SK-N-SH treated with all-trans-retinoic acid at 6 μM for 48 hours (cell line): ENCODE measurements at regions not wholly inside any gene's neighbourhood (a gene's known extent, or its start where the extent isn't known, plus 50 kb on each side); places are given as distances from the start of the nearest gene placed in this dataset.

Experiments used
- ATAC-seq: fragments of 200-7000 bp; cut with Tn5 transposase; 3 replicates; pipeline ENCODE4 v1.9.1; 2020; ENCODE audit warnings: mild to moderate bottlenecking, moderate library complexity
- ARNTL ChIP-seq: fragments of 450-650 bp; formaldehyde crosslinking; IDR thresholded peaks from 2 replicates; pipeline ENCODE4 v1.5.0; 2020; ENCODE audit warnings: low read depth, mild to moderate bottlenecking, moderate library complexity, borderline replicate concordance
- BACH2 ChIP-seq: fragments of 250-450 bp; sonication (Bioruptor Pico); IDR thresholded peaks from 2 replicates; pipeline ENCODE4 v1.9.0; 2021; ENCODE audit warnings: mild to moderate bottlenecking, borderline replicate concordance
- CREB5 ChIP-seq: fragments of 250-450 bp; sonication (Bioruptor Pico); IDR thresholded peaks from 2 replicates; pipeline ENCODE4 v1.5.1; 2020; ENCODE audit warnings: low read depth, mild to moderate bottlenecking, moderate library complexity
- CSDC2 ChIP-seq: fragments of 250-450 bp; sonication (Bioruptor Pico); IDR thresholded peaks from 2 replicates; pipeline ENCODE4 v1.5.0; 2020; ENCODE audit warnings: mild to moderate bottlenecking, moderate library complexity
- CSRNP3 ChIP-seq: fragments of 250-450 bp; sonication (Bioruptor Pico); IDR thresholded peaks from 2 replicates; pipeline ENCODE4 v1.5.1; 2021; ENCODE audit warnings: mild to moderate bottlenecking, moderate library complexity
- ESRRG ChIP-seq: fragments of 250-450 bp; sonication (Bioruptor Pico); IDR thresholded peaks from 2 replicates; pipeline ENCODE4 v1.6.1; 2021; ENCODE audit warnings: mild to moderate bottlenecking
- GLIS3 ChIP-seq: fragments of 250-450 bp; sonication (Bioruptor Pico); IDR thresholded peaks from 2 replicates; pipeline ENCODE4 v1.5.0; 2020; ENCODE audit warnings: mild to moderate bottlenecking, moderate library complexity
- ISL1 ChIP-seq: fragments of 250-450 bp; sonication (Bioruptor Pico); IDR thresholded peaks from 2 replicates; pipeline ENCODE4 v2.1.2; 2022; ENCODE audit warnings: mild to moderate bottlenecking, moderate library complexity
- OSR1 ChIP-seq: fragments of 250-450 bp; sonication (Bioruptor Pico); IDR thresholded peaks from 2 replicates; pipeline ENCODE4 v1.8.0; 2022; ENCODE audit warnings: moderate library complexity, mild to moderate bottlenecking, inconsistent platforms
- PPARA ChIP-seq: fragments of 250-450 bp; sonication (Bioruptor Pico); IDR thresholded peaks from 2 replicates; pipeline ENCODE4 v1.5.0; 2020; ENCODE audit warnings: mild to moderate bottlenecking, borderline replicate concordance
- RARB ChIP-seq: fragments of 250-450 bp; sonication (Bioruptor Pico); IDR thresholded peaks from 2 replicates; pipeline ENCODE4 v1.8.0; 2021; ENCODE audit warnings: mild to moderate bottlenecking, moderate library complexity
- SNAI2 ChIP-seq: fragments of 250-450 bp; sonication (Bioruptor Pico); IDR thresholded peaks from 2 replicates; pipeline ENCODE4 v1.5.0; 2020; ENCODE audit warnings: mild to moderate bottlenecking, moderate library complexity
- TCF4 ChIP-seq: fragments of 250-450 bp; sonication (Bioruptor Pico); IDR thresholded peaks from 2 replicates; pipeline ENCODE4 v1.8.0; 2021; ENCODE audit warnings: mild to moderate bottlenecking, moderate library complexity, borderline replicate concordance
- TOX ChIP-seq: fragments of 250-450 bp; sonication (Bioruptor Pico); IDR thresholded peaks from 2 replicates; pipeline ENCODE4 v1.8.0; 2021; ENCODE audit warnings: mild to moderate bottlenecking, moderate library complexity, borderline replicate concordance
- ZC3H10 ChIP-seq: fragments of 250-450 bp; sonication (Bioruptor Pico); IDR thresholded peaks from 2 replicates; pipeline ENCODE4 v1.5.1; 2021; ENCODE audit warnings: mild to moderate bottlenecking, moderate library complexity
- ZFP3 ChIP-seq: fragments of 250-450 bp; sonication (Bioruptor Pico); IDR thresholded peaks from 2 replicates; pipeline ENCODE4 v1.5.0; 2020; ENCODE audit warnings: mild to moderate bottlenecking, moderate library complexity
- ZFP30 ChIP-seq: fragments of 450-650 bp; formaldehyde crosslinking; IDR thresholded peaks from 2 replicates; pipeline ENCODE4 v1.5.0; 2022; ENCODE audit warnings: mild to moderate bottlenecking, moderate library complexity
- ZNF565 ChIP-seq: fragments of 450-650 bp; formaldehyde crosslinking; conservative IDR thresholded peaks from 2 replicates; pipeline ENCODE4 v1.5.0; 2020; ENCODE audit warnings: low read depth, mild to moderate bottlenecking, moderate library complexity
- ZNF70 ChIP-seq: fragments of 450-650 bp; formaldehyde crosslinking; IDR thresholded peaks from 2 replicates; pipeline ENCODE4 v1.5.0; 2020; ENCODE audit warnings: mild to moderate bottlenecking, moderate library complexity
- ZNF8 ChIP-seq: fragments of 450-650 bp; formaldehyde crosslinking; IDR thresholded peaks from 2 replicates; pipeline ENCODE4 v1.5.0; 2020; ENCODE audit warnings: mild to moderate bottlenecking, moderate library complexity
- TF ChIP-seq, protein P1 (sequence below): fragments of 250-450 bp; sonication (Bioruptor Pico); IDR thresholded peaks from 2 replicates; pipeline ENCODE4 v1.8.0; 2021; ENCODE audit warnings: low read depth, mild to moderate bottlenecking, moderate library complexity, borderline replicate concordance
- TF ChIP-seq, protein P2 (sequence below): fragments of 250-450 bp; sonication (Bioruptor Pico); IDR thresholded peaks from 2 replicates; pipeline ENCODE4 v1.8.0; 2020; ENCODE audit warnings: mild to moderate bottlenecking, moderate library complexity, borderline replicate concordance

DNA sequence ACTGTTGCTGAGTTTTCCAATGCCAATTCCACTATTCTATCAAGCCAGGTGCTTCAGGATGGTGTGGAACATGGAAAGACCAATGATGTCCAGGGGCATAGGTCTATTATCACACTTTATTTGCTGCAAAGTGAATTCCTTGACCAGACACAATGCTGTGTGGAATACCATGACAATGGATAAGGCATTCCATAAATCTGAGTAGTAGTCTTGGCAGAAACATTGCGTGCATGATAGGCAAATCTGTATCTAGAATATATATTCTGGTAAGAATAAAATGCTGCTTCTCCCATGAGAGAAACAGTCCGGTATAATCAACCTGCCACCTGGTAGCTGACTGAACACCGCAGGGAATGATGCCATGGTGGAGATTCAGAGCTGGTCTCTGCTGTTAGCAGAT lies 70.0 kb upstream of the ALDH1A3 start (continued):
- no peak for TF ChIP-seq RARB
- no peak for TF ChIP-seq TCF4 (CRISPR knock-in tag)
- no peak for TF ChIP-seq ZNF70 (CRISPR knock-in tag)
- no peak for TF ChIP-seq ESRRG
- no peak for TF ChIP-seq ZFP30 (CRISPR knock-in tag)
- TF ChIP-seq ISL1 (CRISPR knock-in tag) = no peak
- TF ChIP-seq, protein P1, sequence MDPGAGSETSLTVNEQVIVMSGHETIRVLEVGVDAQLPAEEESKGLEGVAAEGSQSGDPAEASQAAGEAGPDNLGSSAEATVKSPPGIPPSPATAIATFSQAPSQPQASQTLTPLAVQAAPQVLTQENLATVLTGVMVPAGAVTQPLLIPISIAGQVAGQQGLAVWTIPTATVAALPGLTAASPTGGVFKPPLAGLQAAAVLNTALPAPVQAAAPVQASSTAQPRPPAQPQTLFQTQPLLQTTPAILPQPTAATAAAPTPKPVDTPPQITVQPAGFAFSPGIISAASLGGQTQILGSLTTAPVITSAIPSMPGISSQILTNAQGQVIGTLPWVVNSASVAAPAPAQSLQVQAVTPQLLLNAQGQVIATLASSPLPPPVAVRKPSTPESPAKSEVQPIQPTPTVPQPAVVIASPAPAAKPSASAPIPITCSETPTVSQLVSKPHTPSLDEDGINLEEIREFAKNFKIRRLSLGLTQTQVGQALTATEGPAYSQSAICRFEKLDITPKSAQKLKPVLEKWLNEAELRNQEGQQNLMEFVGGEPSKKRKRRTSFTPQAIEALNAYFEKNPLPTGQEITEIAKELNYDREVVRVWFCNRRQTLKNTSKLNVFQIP (CRISPR knock-in tag) = no peak
- TF ChIP-seq ZNF565 (CRISPR knock-in tag) = no peak
- no peak for TF ChIP-seq CSDC2 (CRISPR knock-in tag)
- TF ChIP-seq BACH2 (CRISPR knock-in tag) = no peak
- TF ChIP-seq CSRNP3 = no peak
- no peak for TF ChIP-seq ZFP3 (CRISPR knock-in tag)

GRCh38 chr15:100810229-100810628 lies 69.4 kb upstream of the ALDH1A3 start:
- ATAC-seq = no peak
- TF ChIP-seq ZC3H10 (CRISPR knock-in tag) = no peak
- no peak for TF ChIP-seq ZNF565 (CRISPR knock-in tag)
- no peak for TF ChIP-seq PPARA (CRISPR knock-in tag)
- TF ChIP-seq TCF4 (CRISPR knock-in tag) = no peak
- no peak for TF ChIP-seq OSR1 (CRISPR knock-in tag)
- no peak for TF ChIP-seq ISL1 (CRISPR knock-in tag)
- TF ChIP-seq ZNF70 (CRISPR knock-in tag) = no peak
- TF ChIP-seq ZFP30 (CRISPR knock-in tag) = no peak
- TF ChIP-seq BACH2 (CRISPR knock-in tag) = no peak
- no peak for TF ChIP-seq ZNF8 (CRISPR knock-in tag)
- no peak for TF ChIP-seq ESRRG
- no peak for TF ChIP-seq CREB5 (CRISPR knock-in tag)
- TF ChIP-seq GLIS3 = no peak
- TF ChIP-seq, protein P1 (CRISPR knock-in tag) = no peak
- TF ChIP-seq CSRNP3 = no peak

DNA sequence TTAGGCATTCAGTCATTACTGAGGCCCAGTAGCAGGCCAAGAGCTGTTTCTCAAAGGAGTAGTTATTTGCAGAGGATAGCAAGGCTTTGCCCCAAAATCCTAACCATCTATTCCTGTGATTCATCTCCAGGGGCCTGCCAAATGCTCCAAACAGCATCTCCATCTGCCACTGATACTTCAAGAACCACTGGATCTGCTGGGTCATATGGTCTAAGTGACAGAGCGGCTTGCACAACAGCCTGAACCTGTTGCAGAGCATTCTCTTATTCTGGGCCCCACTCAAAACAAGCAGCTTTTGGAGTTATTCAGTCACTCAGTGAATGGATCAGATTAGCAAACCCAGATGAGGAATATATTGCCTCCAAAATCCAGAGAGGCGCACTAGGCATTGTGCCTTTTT lies 68.8 kb upstream of the ALDH1A3 start:
- no peak for ATAC-seq
- TF ChIP-seq ZFP3 (CRISPR knock-in tag) (no peak), ARNTL (CRISPR knock-in tag) (no peak), ZC3H10 (CRISPR knock-in tag) (no peak), CREB5 (CRISPR knock-in tag) (no peak), ZNF565 (CRISPR knock-in tag) (no peak), GLIS3 (no peak), TCF4 (CRISPR knock-in tag) (no peak), ESRRG (no peak), ZNF8 (CRISPR knock-in tag) (no peak), CSDC2 (CRISPR knock-in tag) (no peak), SNAI2 (CRISPR knock-in tag) (no peak), CSRNP3 (no peak), ISL1 (CRISPR knock-in tag) (no peak), ZNF70 (CRISPR knock-in tag) (no peak), BACH2 (CRISPR knock-in tag) (no peak), TOX (CRISPR knock-in tag) (no peak)
- TF ChIP-seq, protein P2, sequence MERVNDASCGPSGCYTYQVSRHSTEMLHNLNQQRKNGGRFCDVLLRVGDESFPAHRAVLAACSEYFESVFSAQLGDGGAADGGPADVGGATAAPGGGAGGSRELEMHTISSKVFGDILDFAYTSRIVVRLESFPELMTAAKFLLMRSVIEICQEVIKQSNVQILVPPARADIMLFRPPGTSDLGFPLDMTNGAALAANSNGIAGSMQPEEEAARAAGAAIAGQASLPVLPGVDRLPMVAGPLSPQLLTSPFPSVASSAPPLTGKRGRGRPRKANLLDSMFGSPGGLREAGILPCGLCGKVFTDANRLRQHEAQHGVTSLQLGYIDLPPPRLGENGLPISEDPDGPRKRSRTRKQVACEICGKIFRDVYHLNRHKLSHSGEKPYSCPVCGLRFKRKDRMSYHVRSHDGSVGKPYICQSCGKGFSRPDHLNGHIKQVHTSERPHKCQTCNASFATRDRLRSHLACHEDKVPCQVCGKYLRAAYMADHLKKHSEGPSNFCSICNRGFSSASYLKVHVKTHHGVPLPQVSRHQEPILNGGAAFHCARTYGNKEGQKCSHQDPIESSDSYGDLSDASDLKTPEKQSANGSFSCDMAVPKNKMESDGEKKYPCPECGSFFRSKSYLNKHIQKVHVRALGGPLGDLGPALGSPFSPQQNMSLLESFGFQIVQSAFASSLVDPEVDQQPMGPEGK (CRISPR knock-in tag) = no peak
- TF ChIP-seq, protein P1 (CRISPR knock-in tag) = no peak
